ENCODE measurements at regions not wholly inside any gene's neighbourhood (a gene's known extent, or its start where the extent isn't known, plus 50 kb on each side); places are given as distances from the start of the nearest gene placed in this dataset.

GRCh38 chr4:176443117-176443516 is 123.4 kb downstream of the SPCS3 start:
- TF ChIP-seq POLR2A (IDR thresholded peaks at IDR 0.05) (no peak), CTCF (IDR thresholded peaks at IDR 0.05) (no peak)

Measured in thyroid gland (tissue), 4 donors.